WTC11 (cell line): ENCODE measurements at regions not wholly inside any gene's neighbourhood (a gene's known extent, or its start where the extent isn't known, plus 50 kb on each side); places are given as distances from the start of the nearest gene placed in this dataset.
"Not testable (repeated sequence)": the region's sequence is repeated elsewhere in the genome, so short reads cannot be mapped to it uniquely, and the experiment has no call there.

Experiments used
- ATAC-seq: fragments of 200-7000 bp; cut with Tn5 transposase; 2 replicates; pipeline ENCODE4 v1.10.0; 2021; ENCODE audit warnings: mild to moderate bottlenecking, moderate library complexity
- CTCF ChIA-PET: fragments of 300-600 bp; sonication (Branson Sonifier 250); formaldehyde crosslinking; loops from one replicate; lab custom pipeline; 2021; ENCODE audit warnings: antibody characterized with exemption; lab: Charles Lee
- POLR2A ChIA-PET: fragments of 350-600 bp; sonication (Branson Sonifier 250); formaldehyde crosslinking; loops from one replicate; lab custom pipeline; 2021; ENCODE audit warnings: antibody characterized with exemption; lab: Charles Lee
- DNase-seq: peaks from one replicate; pipeline ENCODE4 v3.0.0; 2021; ENCODE audit warnings: low spot score
- H3K27ac Mint-ChIP-seq: 2 replicates; pipeline ENCODE4 v1.8.0; 2021; ENCODE audit warnings: mixed read lengths
- H3K27me3 Mint-ChIP-seq: 2 replicates; pipeline ENCODE4 v1.8.0; 2021; ENCODE audit warnings: low read depth, mild to moderate bottlenecking, moderate library complexity, mixed read lengths
- H3K36me3 Mint-ChIP-seq: 2 replicates; pipeline ENCODE4 v1.8.0; 2021; ENCODE audit warnings: mixed read lengths
- H3K4me1 Mint-ChIP-seq: 2 replicates; pipeline ENCODE4 v1.8.0; 2022; ENCODE audit warnings: mixed read lengths
- H3K4me3 Mint-ChIP-seq: 2 replicates; pipeline ENCODE4 v1.8.0; 2021; ENCODE audit warnings: mild to moderate bottlenecking, moderate library complexity, mixed read lengths
- H3K9me3 Mint-ChIP-seq: 2 replicates; pipeline ENCODE4 v1.8.0; 2021; ENCODE audit warnings: mixed read lengths
- CREB1 ChIP-seq: sonication (generic); formaldehyde crosslinking; IDR thresholded peaks from 2 replicates; pipeline ENCODE4 v1.8.0; 2023; ENCODE audit warnings: mild to moderate bottlenecking, missing genetic modification reagents
- FOXJ3 ChIP-seq: sonication (generic); formaldehyde crosslinking; IDR thresholded peaks from 2 replicates; pipeline ENCODE4 v1.9.0; 2021; ENCODE audit warnings: missing genetic modification reagents, mild to moderate bottlenecking, borderline replicate concordance
- FOXK1 ChIP-seq: sonication (generic); formaldehyde crosslinking; IDR thresholded peaks from 2 replicates; pipeline ENCODE4 v1.8.0; 2022; ENCODE audit warnings: mild to moderate bottlenecking, moderate library complexity, missing genetic modification reagents
- HMGA2 ChIP-seq: fragments of 250-450 bp; sonication (Bioruptor Pico); IDR thresholded peaks from 2 replicates; pipeline ENCODE4 v1.4.0; 2021; ENCODE audit warnings: mild to moderate bottlenecking, moderate library complexity
- JAZF1 ChIP-seq: fragments of 250-450 bp; sonication (Bioruptor Pico); IDR thresholded peaks from 2 replicates; pipeline ENCODE4 v1.9.0; 2021; ENCODE audit warnings: moderate library complexity, mild to moderate bottlenecking, inconsistent platforms
- MYBL2 ChIP-seq: sonication (generic); formaldehyde crosslinking; IDR thresholded peaks from 2 replicates; pipeline ENCODE4 v1.8.1; 2023; ENCODE audit warnings: mild to moderate bottlenecking, moderate library complexity, missing genetic modification reagents
- NFATC4 ChIP-seq: fragments of 250-450 bp; sonication (Bioruptor Pico); IDR thresholded peaks from 2 replicates; pipeline ENCODE4 v1.9.0; 2021; ENCODE audit warnings: mild to moderate bottlenecking
- NR1H2 ChIP-seq: sonication (generic); formaldehyde crosslinking; IDR thresholded peaks from 2 replicates; pipeline ENCODE4 v1.9.0; 2021; ENCODE audit warnings: mild to moderate bottlenecking, moderate library complexity, missing genetic modification reagents
- SOX15 ChIP-seq: fragments of 250-450 bp; sonication (Bioruptor Pico); IDR thresholded peaks from 2 replicates; pipeline ENCODE4 v1.9.0; 2021; ENCODE audit warnings: mild to moderate bottlenecking
- SP1 ChIP-seq: sonication (generic); formaldehyde crosslinking; conservative IDR thresholded peaks from 2 replicates; pipeline ENCODE4 v1.8.1; 2022; ENCODE audit warnings: missing genetic modification reagents
- ZNF138 ChIP-seq: sonication (generic); formaldehyde crosslinking; conservative IDR thresholded peaks from 2 replicates; pipeline ENCODE4 v1.8.1; 2022; ENCODE audit warnings: mild to moderate bottlenecking, moderate library complexity, missing genetic modification reagents
- ZNF263 ChIP-seq: sonication (generic); formaldehyde crosslinking; IDR thresholded peaks from 2 replicates; pipeline ENCODE4 v1.8.1; 2022; ENCODE audit warnings: low read depth, mild to moderate bottlenecking, moderate library complexity, missing genetic modification reagents
- ZNF317 ChIP-seq: sonication (generic); formaldehyde crosslinking; IDR thresholded peaks from 2 replicates; pipeline ENCODE4 v1.8.1; 2023; ENCODE audit warnings: low read depth, mild to moderate bottlenecking, moderate library complexity, missing genetic modification reagents, borderline replicate concordance
- TF ChIP-seq, protein P1 (sequence below): sonication (generic); formaldehyde crosslinking; conservative IDR thresholded peaks from 2 replicates; pipeline ENCODE4 v1.8.1; 2023; ENCODE audit warnings: mild to moderate bottlenecking, low read depth, missing genetic modification reagents, moderate library complexity
- TF ChIP-seq, protein P2 (sequence below): fragments of 200-600 bp; IDR thresholded peaks from 2 replicates; pipeline ENCODE4 v1.8.0; 2022; ENCODE audit warnings: antibody characterized with exemption
- TF ChIP-seq, protein P3 (sequence below): sonication (generic); formaldehyde crosslinking; IDR thresholded peaks from 2 replicates; pipeline ENCODE4 v1.8.1; 2023; ENCODE audit warnings: mild to moderate bottlenecking, missing genetic modification reagents, moderate library complexity

DNA sequence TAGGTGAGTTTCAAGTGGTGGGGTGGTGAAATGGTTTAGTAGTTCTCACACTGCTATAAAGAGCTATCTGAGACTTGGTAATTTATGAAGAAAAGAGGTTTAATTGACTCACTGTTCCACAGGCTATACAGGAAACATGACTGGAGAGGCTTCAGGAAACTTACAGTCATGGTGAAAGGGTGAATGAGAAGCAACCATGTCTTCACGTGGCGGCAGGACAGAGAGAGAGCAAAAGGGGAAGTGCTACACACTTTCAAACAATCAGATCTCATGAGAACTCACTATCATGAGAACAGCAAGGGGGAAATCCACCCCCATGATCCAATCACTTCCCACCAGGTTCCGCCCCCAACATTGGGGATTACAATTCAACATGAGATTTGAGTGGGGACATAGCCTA lies 67.3 kb upstream of the KCNA1 start:
- H3K4me3 Mint-ChIP-seq, H3K4me1 Mint-ChIP-seq, H3K27ac Mint-ChIP-seq, H3K27me3 Mint-ChIP-seq, POLR2A ChIA-PET, CTCF ChIA-PET, ATAC-seq, H3K36me3 Mint-ChIP-seq, DNase-seq: not testable (repeated sequence)
- peaks cover 13% of the 10 kb centered on the region for H3K9me3 Mint-ChIP-seq

DNA sequence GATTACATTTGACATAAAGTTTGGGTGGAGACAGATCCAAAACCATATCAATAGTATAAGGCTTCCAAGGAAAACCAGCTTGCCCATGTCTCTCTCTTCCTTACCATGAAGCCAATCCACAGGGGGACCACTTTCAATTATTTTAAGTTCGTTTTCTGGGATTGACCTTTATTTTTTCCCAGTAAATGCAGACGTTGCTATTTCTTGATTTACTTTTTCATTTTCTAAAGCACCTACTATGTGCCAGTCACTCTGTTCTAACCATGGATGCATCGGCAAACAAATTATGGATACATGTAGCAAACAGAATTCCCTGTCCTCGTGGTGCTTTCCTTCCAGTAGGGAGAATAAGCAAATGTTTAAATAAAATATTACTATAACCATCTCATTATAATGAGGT lies 65.8 kb upstream of the KCNA1 start:
- H3K4me3 Mint-ChIP-seq, result no peak overlapping the region
- DNase-seq (no peak), ATAC-seq (no peak)
- TF ChIP-seq CREB1 (CRISPR knock-in tag), result no peak
- no peak for TF ChIP-seq FOXK1 (CRISPR knock-in tag)
- TF ChIP-seq, protein P1, sequence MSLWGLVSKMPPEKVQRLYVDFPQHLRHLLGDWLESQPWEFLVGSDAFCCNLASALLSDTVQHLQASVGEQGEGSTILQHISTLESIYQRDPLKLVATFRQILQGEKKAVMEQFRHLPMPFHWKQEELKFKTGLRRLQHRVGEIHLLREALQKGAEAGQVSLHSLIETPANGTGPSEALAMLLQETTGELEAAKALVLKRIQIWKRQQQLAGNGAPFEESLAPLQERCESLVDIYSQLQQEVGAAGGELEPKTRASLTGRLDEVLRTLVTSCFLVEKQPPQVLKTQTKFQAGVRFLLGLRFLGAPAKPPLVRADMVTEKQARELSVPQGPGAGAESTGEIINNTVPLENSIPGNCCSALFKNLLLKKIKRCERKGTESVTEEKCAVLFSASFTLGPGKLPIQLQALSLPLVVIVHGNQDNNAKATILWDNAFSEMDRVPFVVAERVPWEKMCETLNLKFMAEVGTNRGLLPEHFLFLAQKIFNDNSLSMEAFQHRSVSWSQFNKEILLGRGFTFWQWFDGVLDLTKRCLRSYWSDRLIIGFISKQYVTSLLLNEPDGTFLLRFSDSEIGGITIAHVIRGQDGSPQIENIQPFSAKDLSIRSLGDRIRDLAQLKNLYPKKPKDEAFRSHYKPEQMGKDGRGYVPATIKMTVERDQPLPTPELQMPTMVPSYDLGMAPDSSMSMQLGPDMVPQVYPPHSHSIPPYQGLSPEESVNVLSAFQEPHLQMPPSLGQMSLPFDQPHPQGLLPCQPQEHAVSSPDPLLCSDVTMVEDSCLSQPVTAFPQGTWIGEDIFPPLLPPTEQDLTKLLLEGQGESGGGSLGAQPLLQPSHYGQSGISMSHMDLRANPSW (CRISPR knock-in tag), result no peak
- TF ChIP-seq HMGA2 (CRISPR knock-in tag), result no peak
- TF ChIP-seq ZNF263 (CRISPR knock-in tag), result no peak
- TF ChIP-seq SP1, result no peak
- H3K9me3 Mint-ChIP-seq, result peaks cover 9% of the 10 kb centered on the region
- H3K27ac Mint-ChIP-seq, result no peak overlapping the region
- ChIA-PET CTCF (no interaction called here), POLR2A (no interaction called here)
- 0 out of 2 replicates have a peak, but pooled peaks cover 3% of the 10 kb centered on the region for H3K36me3 Mint-ChIP-seq
- H3K4me1 Mint-ChIP-seq, result no peaks in the 10 kb centered on the region
- no peaks in the 10 kb centered on the region for H3K27me3 Mint-ChIP-seq

DNA sequence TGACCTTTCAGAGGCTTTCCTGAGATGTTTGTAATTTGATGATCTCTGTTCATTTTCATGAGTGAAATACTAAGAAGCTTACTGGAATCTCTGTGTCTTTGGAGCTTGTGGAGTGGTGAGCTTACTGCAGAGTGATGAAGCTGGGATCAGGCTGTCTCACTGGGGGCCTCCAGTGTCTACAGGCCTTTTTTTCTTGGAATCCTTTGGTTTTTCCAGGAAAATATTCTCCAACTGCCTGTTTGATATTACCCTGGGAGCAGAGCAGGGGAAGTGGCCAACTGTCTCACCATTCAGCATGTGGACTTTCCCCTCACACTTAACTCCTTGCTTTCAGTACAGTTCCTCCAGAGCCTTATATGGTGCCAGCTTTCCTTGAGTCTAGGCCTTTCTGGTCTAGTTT lies 62.0 kb upstream of the KCNA1 start:
- ATAC-seq (no peak), DNase-seq (no peak)
- Mint-ChIP-seq H3K27ac (no peak overlapping the region), H3K4me1 (no peaks in the 10 kb centered on the region), H3K27me3 (no peaks in the 10 kb centered on the region), H3K36me3 (0 out of 2 replicates have a peak, but pooled peaks cover under 1% of the 10 kb centered on the region), H3K4me3 (no peak overlapping the region), H3K9me3 (peaks cover 2% of the 10 kb centered on the region)
- POLR2A ChIA-PET, result no interaction called here
- TF ChIP-seq NR1H2 (CRISPR knock-in tag) (no peak), SOX15 (no peak), ZNF317 (CRISPR knock-in tag) (no peak), FOXJ3 (CRISPR knock-in tag) (no peak), ZNF138 (CRISPR knock-in tag) (no peak), JAZF1 (CRISPR knock-in tag) (no peak), NFATC4 (CRISPR knock-in tag) (no peak), MYBL2 (CRISPR knock-in tag) (no peak), HMGA2 (CRISPR knock-in tag) (no peak)
- TF ChIP-seq, protein P2, sequence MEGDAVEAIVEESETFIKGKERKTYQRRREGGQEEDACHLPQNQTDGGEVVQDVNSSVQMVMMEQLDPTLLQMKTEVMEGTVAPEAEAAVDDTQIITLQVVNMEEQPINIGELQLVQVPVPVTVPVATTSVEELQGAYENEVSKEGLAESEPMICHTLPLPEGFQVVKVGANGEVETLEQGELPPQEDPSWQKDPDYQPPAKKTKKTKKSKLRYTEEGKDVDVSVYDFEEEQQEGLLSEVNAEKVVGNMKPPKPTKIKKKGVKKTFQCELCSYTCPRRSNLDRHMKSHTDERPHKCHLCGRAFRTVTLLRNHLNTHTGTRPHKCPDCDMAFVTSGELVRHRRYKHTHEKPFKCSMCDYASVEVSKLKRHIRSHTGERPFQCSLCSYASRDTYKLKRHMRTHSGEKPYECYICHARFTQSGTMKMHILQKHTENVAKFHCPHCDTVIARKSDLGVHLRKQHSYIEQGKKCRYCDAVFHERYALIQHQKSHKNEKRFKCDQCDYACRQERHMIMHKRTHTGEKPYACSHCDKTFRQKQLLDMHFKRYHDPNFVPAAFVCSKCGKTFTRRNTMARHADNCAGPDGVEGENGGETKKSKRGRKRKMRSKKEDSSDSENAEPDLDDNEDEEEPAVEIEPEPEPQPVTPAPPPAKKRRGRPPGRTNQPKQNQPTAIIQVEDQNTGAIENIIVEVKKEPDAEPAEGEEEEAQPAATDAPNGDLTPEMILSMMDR, result no peak
- TF ChIP-seq, protein P3, sequence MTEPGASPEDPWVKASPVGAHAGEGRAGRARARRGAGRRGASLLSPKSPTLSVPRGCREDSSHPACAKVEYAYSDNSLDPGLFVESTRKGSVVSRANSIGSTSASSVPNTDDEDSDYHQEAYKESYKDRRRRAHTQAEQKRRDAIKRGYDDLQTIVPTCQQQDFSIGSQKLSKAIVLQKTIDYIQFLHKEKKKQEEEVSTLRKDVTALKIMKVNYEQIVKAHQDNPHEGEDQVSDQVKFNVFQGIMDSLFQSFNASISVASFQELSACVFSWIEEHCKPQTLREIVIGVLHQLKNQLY, result no peak
- CTCF ChIA-PET, result interaction anchor here (2.2 to 2.8 kb wide), 2 partner anchors 10 to 13 kb away, joined by 17 to 19 read pairs; no protein-coding TSS in a partner anchor
